ENCODE measurements at regions not wholly inside any gene's neighbourhood (a gene's known extent, or its start where the extent isn't known, plus 50 kb on each side); places are given as distances from the start of the nearest gene placed in this dataset.

GRCh38 chr10:7484456-7485243 is 73.8 kb upstream of the SFMBT2 start:
- H3K9ac ChIP-seq (ENCODE audit: low read length) = peak overlapping the region; percentile 58
- peak overlapping the region; percentile 82 for H3K4me2 ChIP-seq (ENCODE audit: low read depth, low read length, poor library complexity, severe bottlenecking)
- peaks cover 42% of the 10 kb centered on the region for H3F3A ChIP-seq (ENCODE audit: insufficient read depth)
- no peaks in the 10 kb centered on the region for H3K36me3 ChIP-seq (ENCODE audit: low read length)
- TF ChIP-seq EZH2phosphoT487 (conservative IDR thresholded peaks at IDR 0.05; ENCODE audit: low read length) (no peak), CTCF (IDR thresholded peaks at IDR 0.05; ENCODE audit: insufficient read depth, low read length, poor library complexity, severe bottlenecking) (no peak)
- peak overlapping the region; percentile 44 for H3K4me3 ChIP-seq (ENCODE audit: insufficient read depth, low read length, poor library complexity, severe bottlenecking)
- H3K9me2 ChIP-seq (replicated peaks; ENCODE audit: insufficient read depth, low read length) = no peaks in the 10 kb centered on the region
- H3K79me2 ChIP-seq (ENCODE audit: insufficient read depth, low read length) = no peaks in the 10 kb centered on the region
- peak overlapping the region; percentile 70 for H2AFZ ChIP-seq (ENCODE audit: low read depth, low read length, severe bottlenecking)
- H3K9me3 ChIP-seq (ENCODE audit: insufficient read depth, low read length) = no peaks in the 10 kb centered on the region
- no peaks in the 10 kb centered on the region for H3K27me3 ChIP-seq (ENCODE audit: low read length)
- peak overlapping the region; percentile 96 for H3K27ac ChIP-seq (ENCODE audit: low read depth, low read length)
- H4K20me1 ChIP-seq (ENCODE audit: low read depth, low read length) = no peaks in the 10 kb centered on the region

GRCh38 chr10:7483848-7484247 is 73.0 kb upstream of the SFMBT2 start:
- no peaks in the 10 kb centered on the region for H3K9me2 ChIP-seq (replicated peaks; ENCODE audit: insufficient read depth, low read length)
- peak overlapping the region; percentile 6 for H2AFZ ChIP-seq (ENCODE audit: low read depth, low read length, severe bottlenecking)
- no peak overlapping the region for H3K4me3 ChIP-seq (ENCODE audit: insufficient read depth, low read length, poor library complexity, severe bottlenecking)
- TF ChIP-seq CTCF (IDR thresholded peaks at IDR 0.05; ENCODE audit: insufficient read depth, low read length, poor library complexity, severe bottlenecking) (no peak), EZH2phosphoT487 (conservative IDR thresholded peaks at IDR 0.05; ENCODE audit: low read length) (no peak)
- H3K27me3 ChIP-seq (ENCODE audit: low read length) = no peaks in the 10 kb centered on the region
- peak overlapping the region; percentile 58 for H3K9ac ChIP-seq (ENCODE audit: low read length)
- peak overlapping the region; percentile 96 for H3K27ac ChIP-seq (ENCODE audit: low read depth, low read length)
- H3K9me3 ChIP-seq (ENCODE audit: insufficient read depth, low read length) = no peaks in the 10 kb centered on the region
- no peaks in the 10 kb centered on the region for H3K79me2 ChIP-seq (ENCODE audit: insufficient read depth, low read length)
- peak overlapping the region; percentile 82 for H3K4me2 ChIP-seq (ENCODE audit: low read depth, low read length, poor library complexity, severe bottlenecking)
- no peaks in the 10 kb centered on the region for H3K36me3 ChIP-seq (ENCODE audit: low read length)
- no peaks in the 10 kb centered on the region for H4K20me1 ChIP-seq (ENCODE audit: low read depth, low read length)
- peaks cover 50% of the 10 kb centered on the region for H3F3A ChIP-seq (ENCODE audit: insufficient read depth)

- Histone ChIP-seq H3K27ac (ENCODE audit: low read depth, low read length) (peak overlapping the region; percentile 96), H3K9me3 (ENCODE audit: insufficient read depth, low read length) (no peaks in the 10 kb centered on the region), H3K4me3 (ENCODE audit: insufficient read depth, low read length, poor library complexity, severe bottlenecking) (no peak overlapping the region), H3K9me2 (replicated peaks; ENCODE audit: insufficient read depth, low read length) (no peaks in the 10 kb centered on the region), H3K9ac (ENCODE audit: low read length) (no peak overlapping the region), H3K4me2 (ENCODE audit: low read depth, low read length, poor library complexity, severe bottlenecking) (peak overlapping the region; percentile 82), H3F3A (ENCODE audit: insufficient read depth) (peaks cover 58% of the 10 kb centered on the region), H3K27me3 (ENCODE audit: low read length) (no peaks in the 10 kb centered on the region), H2AFZ (ENCODE audit: low read depth, low read length, severe bottlenecking) (no peak overlapping the region), H3K36me3 (ENCODE audit: low read length) (no peaks in the 10 kb centered on the region), H4K20me1 (ENCODE audit: low read depth, low read length) (no peaks in the 10 kb centered on the region), H3K79me2 (ENCODE audit: insufficient read depth, low read length) (no peaks in the 10 kb centered on the region)
- TF ChIP-seq EZH2phosphoT487 (conservative IDR thresholded peaks at IDR 0.05; ENCODE audit: low read length) (no peak), CTCF (IDR thresholded peaks at IDR 0.05; ENCODE audit: insufficient read depth, low read length, poor library complexity, severe bottlenecking) (no peak)
These were observed 72.2 kb upstream of the SFMBT2 start for GRCh38 chr10:7482992-7483391.
